Smooth muscle cell (in vitro differentiated cells): ENCODE measurements at regions not wholly inside any gene's neighbourhood (a gene's known extent, or its start where the extent isn't known, plus 50 kb on each side); places are given as distances from the start of the nearest gene placed in this dataset.

Source experiments
- DNase-seq: peaks from one replicate; lab custom pipeline; 2025; ENCODE audit not compliant: unreplicated experiment; lab: John Stamatoyannopoulos, UW
- H2AFZ ChIP-seq: fragments of 200-600 bp; sonication (generic); 2 replicates; pipeline ENCODE4 v1.6.0; 2016; ENCODE audit warnings: antibody characterized with exemption, low read depth, mild to moderate bottlenecking
- H3F3A ChIP-seq: fragments of 200-600 bp; sonication (generic); 2 replicates; pipeline ENCODE4 v1.6.0; 2017; ENCODE audit warnings: antibody characterized with exemption, low read depth
- H3K27ac ChIP-seq: fragments of 200-600 bp; sonication (generic); 2 replicates; pipeline ENCODE4 v1.5.1; 2016; ENCODE audit warnings: low read depth, mild to moderate bottlenecking
- H3K27me3 ChIP-seq: fragments of 200-600 bp; sonication (generic); 2 replicates; pipeline ENCODE4 v1.6.1; 2016; ENCODE audit warnings: low read depth, mild to moderate bottlenecking
- H3K36me3 ChIP-seq: fragments of 200-600 bp; sonication (generic); 2 replicates; pipeline ENCODE4 v1.5.1; 2016; ENCODE audit warnings: low read depth
- H3K4me1 ChIP-seq: fragments of 200-600 bp; sonication (generic); 2 replicates; pipeline ENCODE4 v1.5.1; 2016; ENCODE audit warnings: low read depth
- H3K4me2 ChIP-seq: fragments of 200-600 bp; sonication (generic); 2 replicates; pipeline ENCODE4 v1.6.0; 2016; ENCODE audit warnings: mild to moderate bottlenecking
- H3K4me3 ChIP-seq: fragments of 200-600 bp; sonication (generic); 2 replicates; pipeline ENCODE4 v1.5.1; 2016; ENCODE audit warnings: mild to moderate bottlenecking
- H3K79me2 ChIP-seq: fragments of 200-600 bp; sonication (generic); 2 replicates; pipeline ENCODE4 v1.6.0; 2016; ENCODE audit warnings: low read depth, mild to moderate bottlenecking
- H3K9ac ChIP-seq: fragments of 200-600 bp; sonication (generic); 2 replicates; pipeline ENCODE4 v1.6.0; 2016; ENCODE audit warnings: low read depth
- H3K9me3 ChIP-seq: fragments of 200-600 bp; sonication (generic); replicated peaks from 2 replicates; pipeline ENCODE4 v1.5.1; 2016; ENCODE audit warnings: low read depth
- H4K20me1 ChIP-seq: fragments of 200-600 bp; sonication (generic); 2 replicates; pipeline ENCODE4 v1.6.0; 2016; ENCODE audit warnings: low read depth
- WGBS: methylation state at CpG from one replicate; pipeline ENCODE4 v1.1.7; 2016; ENCODE audit warnings: low lambda C conversion rate; 5-methylcytosine and 5-hydroxymethylcytosine counted together
- TF ChIP-seq, protein P1 (sequence below): fragments of 200-600 bp; sonication (generic); IDR thresholded peaks from 2 replicates; pipeline ENCODE4 v1.5.1; 2017; ENCODE audit warnings: borderline replicate concordance, mild to moderate bottlenecking, antibody characterized with exemption; ENCODE audit not compliant: insufficient read depth, poor library complexity, severe bottlenecking

DNA sequence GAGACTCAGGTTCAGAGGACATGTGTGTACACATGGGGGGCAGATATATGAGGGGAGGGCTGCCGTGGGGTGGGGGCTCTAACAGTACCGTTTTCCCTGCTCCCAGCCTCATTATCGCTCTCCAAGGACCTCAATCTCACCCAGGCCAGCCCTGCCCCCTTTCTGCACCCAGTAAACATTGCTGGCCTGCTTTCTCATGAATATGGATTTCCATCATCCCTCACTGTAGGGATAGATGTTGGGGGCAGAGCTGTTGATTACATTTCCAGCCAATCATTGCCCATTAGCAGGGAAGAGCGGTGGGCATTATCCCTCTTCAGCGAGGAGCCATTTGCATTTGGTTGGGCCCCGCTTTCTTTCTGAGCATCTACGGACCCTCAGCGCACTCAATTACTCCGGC is 273.8 kb downstream of the RPS6KC1 start:
- no peak overlapping the region for H3K4me2 ChIP-seq

DNA sequence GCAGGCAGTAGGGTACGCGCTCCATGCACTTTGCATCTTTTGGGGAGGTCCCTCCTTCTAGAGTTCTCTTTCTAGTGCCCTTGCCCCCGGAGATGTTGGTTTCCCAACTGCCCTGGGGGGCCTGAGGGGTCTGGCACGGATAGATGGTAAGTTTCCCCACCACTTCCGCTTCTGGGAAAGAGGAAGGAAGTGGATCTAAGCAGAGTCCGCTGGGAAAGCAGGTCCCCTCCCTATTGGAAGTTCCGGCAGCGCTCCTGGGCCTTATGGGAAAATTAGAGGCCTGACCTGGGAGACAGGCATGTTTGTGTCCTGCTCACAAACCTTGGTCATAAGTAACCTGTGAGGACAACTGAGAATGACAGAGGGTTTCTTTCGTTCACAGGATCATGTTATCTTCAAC is 274.4 kb downstream of the RPS6KC1 start:
- Histone ChIP-seq H3K36me3 (no peaks in the 10 kb centered on the region), H3K79me2 (no peaks in the 10 kb centered on the region), H3K9me3 (no peaks in the 10 kb centered on the region), H3F3A (no peaks in the 10 kb centered on the region), H4K20me1 (no peaks in the 10 kb centered on the region), H3K4me3 (no peak overlapping the region), H3K27ac (no peak overlapping the region), H3K9ac (no peak overlapping the region), H2AFZ (no peak overlapping the region), H3K27me3 (no peaks in the 10 kb centered on the region), H3K4me2 (no peak overlapping the region), H3K4me1 (peaks cover 12% of the 10 kb centered on the region)
- TF ChIP-seq, protein P1, sequence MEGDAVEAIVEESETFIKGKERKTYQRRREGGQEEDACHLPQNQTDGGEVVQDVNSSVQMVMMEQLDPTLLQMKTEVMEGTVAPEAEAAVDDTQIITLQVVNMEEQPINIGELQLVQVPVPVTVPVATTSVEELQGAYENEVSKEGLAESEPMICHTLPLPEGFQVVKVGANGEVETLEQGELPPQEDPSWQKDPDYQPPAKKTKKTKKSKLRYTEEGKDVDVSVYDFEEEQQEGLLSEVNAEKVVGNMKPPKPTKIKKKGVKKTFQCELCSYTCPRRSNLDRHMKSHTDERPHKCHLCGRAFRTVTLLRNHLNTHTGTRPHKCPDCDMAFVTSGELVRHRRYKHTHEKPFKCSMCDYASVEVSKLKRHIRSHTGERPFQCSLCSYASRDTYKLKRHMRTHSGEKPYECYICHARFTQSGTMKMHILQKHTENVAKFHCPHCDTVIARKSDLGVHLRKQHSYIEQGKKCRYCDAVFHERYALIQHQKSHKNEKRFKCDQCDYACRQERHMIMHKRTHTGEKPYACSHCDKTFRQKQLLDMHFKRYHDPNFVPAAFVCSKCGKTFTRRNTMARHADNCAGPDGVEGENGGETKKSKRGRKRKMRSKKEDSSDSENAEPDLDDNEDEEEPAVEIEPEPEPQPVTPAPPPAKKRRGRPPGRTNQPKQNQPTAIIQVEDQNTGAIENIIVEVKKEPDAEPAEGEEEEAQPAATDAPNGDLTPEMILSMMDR = no peak
- 96% methylated on average over 9 of the region's 9 CpGs for WGBS
- DNase-seq = no peak

More for the DNA sequence above, 273.8 kb downstream of the RPS6KC1 start:
- peaks cover 15% of the 10 kb centered on the region for H3K4me1 ChIP-seq
- no peak overlapping the region for H3K4me3 ChIP-seq
- H3K9me3 ChIP-seq = no peaks in the 10 kb centered on the region
- no peak overlapping the region for H3K27ac ChIP-seq
- no peaks in the 10 kb centered on the region for H4K20me1 ChIP-seq
- no peaks in the 10 kb centered on the region for H3F3A ChIP-seq
- H3K36me3 ChIP-seq = no peaks in the 10 kb centered on the region
- 96% methylated on average over 9 of the region's 9 CpGs for WGBS
- DNase-seq = no peak
- H3K27me3 ChIP-seq = no peaks in the 10 kb centered on the region
- H3K79me2 ChIP-seq = no peaks in the 10 kb centered on the region
- no peak overlapping the region for H3K9ac ChIP-seq
- H2AFZ ChIP-seq = no peak overlapping the region
- TF ChIP-seq, protein P1 = no peak

DNA sequence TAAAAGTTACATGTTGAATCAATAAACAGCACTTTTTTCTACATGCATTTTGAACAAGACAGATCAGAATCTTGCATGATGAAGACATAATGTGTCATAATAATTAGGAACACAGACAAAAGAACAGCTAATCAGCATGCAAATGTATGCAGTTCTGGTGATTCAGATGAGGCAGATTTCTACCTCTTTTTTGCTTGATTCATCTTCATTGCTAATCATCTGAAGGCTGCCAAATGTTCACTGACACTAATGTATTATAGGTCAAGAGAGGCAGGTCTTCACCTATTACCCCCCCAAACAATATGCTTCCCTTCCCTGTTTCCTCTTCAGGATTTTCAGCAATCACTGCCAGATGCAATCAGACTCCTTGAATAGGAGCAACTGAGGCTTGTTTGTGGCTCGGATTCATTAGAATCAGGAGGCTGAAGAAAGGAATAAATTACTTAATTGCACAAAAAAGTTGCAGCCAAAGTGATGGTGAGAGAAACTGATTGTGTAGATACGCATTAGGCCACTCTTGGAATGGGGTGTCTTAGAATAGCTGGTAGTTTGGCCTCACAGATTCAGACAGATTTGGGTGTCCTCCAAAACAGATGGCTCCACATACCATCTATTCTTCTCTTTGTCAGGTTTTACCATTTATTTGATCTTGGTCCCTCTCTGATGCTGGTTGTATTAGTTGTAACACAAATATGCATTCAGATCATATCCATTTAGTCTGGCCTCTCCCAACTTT is 275.4 kb downstream of the RPS6KC1 start:
- H4K20me1 ChIP-seq = no peaks in the 10 kb centered on the region
- peak overlapping the region; percentile 6 for H3K4me2 ChIP-seq
- no peak overlapping the region for H3K9ac ChIP-seq
- H3K4me1 ChIP-seq = peaks cover 10% of the 10 kb centered on the region
- no peaks in the 10 kb centered on the region for H3F3A ChIP-seq
- no peaks in the 10 kb centered on the region for H3K36me3 ChIP-seq
- H2AFZ ChIP-seq = no peak overlapping the region
- H3K4me3 ChIP-seq = no peak overlapping the region
- DNase-seq = no peak
- H3K27ac ChIP-seq = no peak overlapping the region
- TF ChIP-seq, protein P1 = no peak
- WGBS = 90% methylated on average over 2 of the region's 2 CpGs
- H3K27me3 ChIP-seq = no peaks in the 10 kb centered on the region
- no peaks in the 10 kb centered on the region for H3K79me2 ChIP-seq
- H3K9me3 ChIP-seq = no peaks in the 10 kb centered on the region
